Central memory CD8-positive, alpha-beta T cell (primary cell): ENCODE measurements at regions not wholly inside any gene's neighbourhood (a gene's known extent, or its start where the extent isn't known, plus 50 kb on each side); places are given as distances from the start of the nearest gene placed in this dataset.

Experiments used
- ATAC-seq: fragments of 150-1000 bp; cut with Tn5 transposase; replicated peaks from 2 replicates; pipeline ENCODE4 v1.10.0; 2022; ENCODE audit warnings: mild to moderate bottlenecking, moderate FRiP score, moderate number of reproducible peaks; ENCODE audit not compliant: poor library complexity, severe bottlenecking; ENCODE audit errors: extremely low read depth
- DNase-seq, 2 donors: peaks; one replicate each; pipeline ENCODE4 v3.0.0; 2021; ENCODE audit warnings: low spot score in 2 of 2
- H3K27ac Mint-ChIP-seq: one replicate; pipeline ENCODE4 v1.8.0; 2022; ENCODE audit warnings: low read depth, mild to moderate bottlenecking, moderate library complexity, mixed read lengths
- H3K27me3 Mint-ChIP-seq: one replicate; pipeline ENCODE4 v1.8.0; 2022; ENCODE audit warnings: mixed read lengths
- H3K36me3 Mint-ChIP-seq: one replicate; pipeline ENCODE4 v1.8.0; 2022; ENCODE audit warnings: mild to moderate bottlenecking, moderate library complexity, mixed read lengths; ENCODE audit not compliant: insufficient read depth
- H3K4me1 Mint-ChIP-seq: one replicate; pipeline ENCODE4 v1.8.0; 2022; ENCODE audit warnings: mixed read lengths
- H3K4me3 Mint-ChIP-seq: one replicate; pipeline ENCODE4 v1.8.0; 2022; ENCODE audit warnings: mild to moderate bottlenecking, moderate library complexity, mixed read lengths
- H3K9me3 Mint-ChIP-seq: one replicate; pipeline ENCODE4 v1.8.0; 2022; ENCODE audit warnings: mixed read lengths

- ATAC-seq (no peak), DNase-seq (no peak)
- no peak overlapping the region for H3K27ac Mint-ChIP-seq
Observed at GRCh38 chr12:67019070-67019469, 250.1 kb upstream of the CAND1 start.

GRCh38 chr12:67025543-67026114 is 243.5 kb upstream of the CAND1 start:
- no peak for DNase-seq
- no peak overlapping the region for H3K4me3 Mint-ChIP-seq
- no peak overlapping the region for H3K27ac Mint-ChIP-seq
- no peak for ATAC-seq
- peaks cover 2% of the 10 kb centered on the region for H3K36me3 Mint-ChIP-seq
- no peaks in the 10 kb centered on the region for H3K9me3 Mint-ChIP-seq
- H3K27me3 Mint-ChIP-seq = peaks cover 44% of the 10 kb centered on the region
- H3K4me1 Mint-ChIP-seq = no peaks in the 10 kb centered on the region

More at GRCh38 chr12:67019070-67019469, 250.1 kb upstream of the CAND1 start:
- no peaks in the 10 kb centered on the region for H3K4me1 Mint-ChIP-seq
- H3K9me3 Mint-ChIP-seq = no peaks in the 10 kb centered on the region
- no peak overlapping the region for H3K4me3 Mint-ChIP-seq
- peaks cover 50% of the 10 kb centered on the region for H3K27me3 Mint-ChIP-seq
- H3K36me3 Mint-ChIP-seq = peaks cover 2% of the 10 kb centered on the region

GRCh38 chr12:67026487-67027246 is 242.5 kb upstream of the CAND1 start:
- peaks cover 46% of the 10 kb centered on the region for H3K27me3 Mint-ChIP-seq
- H3K9me3 Mint-ChIP-seq = no peaks in the 10 kb centered on the region
- H3K36me3 Mint-ChIP-seq = peaks cover 2% of the 10 kb centered on the region
- no peak overlapping the region for H3K27ac Mint-ChIP-seq
- H3K4me1 Mint-ChIP-seq = no peaks in the 10 kb centered on the region
- ATAC-seq = no peak
- DNase-seq = no peak
- H3K4me3 Mint-ChIP-seq = no peak overlapping the region

GRCh38 chr12:67028529-67028928 is 240.6 kb upstream of the CAND1 start:
- ATAC-seq = no peak
- Mint-ChIP-seq H3K4me3 (no peak overlapping the region), H3K9me3 (no peaks in the 10 kb centered on the region), H3K27ac (no peak overlapping the region), H3K27me3 (peaks cover 51% of the 10 kb centered on the region), H3K4me1 (no peaks in the 10 kb centered on the region), H3K36me3 (peaks cover 2% of the 10 kb centered on the region)
- DNase-seq = no peak

GRCh38 chr12:67034110-67034879 is 234.9 kb upstream of the CAND1 start:
- H3K9me3 Mint-ChIP-seq = no peaks in the 10 kb centered on the region
- DNase-seq = no peak
- ATAC-seq = no peak
- no peak overlapping the region for H3K27ac Mint-ChIP-seq
- peaks cover 21% of the 10 kb centered on the region for H3K27me3 Mint-ChIP-seq
- H3K4me3 Mint-ChIP-seq = no peak overlapping the region
- H3K36me3 Mint-ChIP-seq = no peaks in the 10 kb centered on the region
- no peaks in the 10 kb centered on the region for H3K4me1 Mint-ChIP-seq

- Mint-ChIP-seq H3K4me1 (no peaks in the 10 kb centered on the region), H3K27ac (no peak overlapping the region), H3K36me3 (no peaks in the 10 kb centered on the region), H3K27me3 (peaks cover 21% of the 10 kb centered on the region), H3K9me3 (no peaks in the 10 kb centered on the region), H3K4me3 (no peak overlapping the region)
- ATAC-seq (no peak), DNase-seq (no peak)
Observed at GRCh38 chr12:67035121-67035520, 234.0 kb upstream of the CAND1 start.

- no peaks in the 10 kb centered on the region for H3K36me3 Mint-ChIP-seq
- H3K27ac Mint-ChIP-seq = no peak overlapping the region
- H3K4me1 Mint-ChIP-seq = no peaks in the 10 kb centered on the region
- DNase-seq (no peak), ATAC-seq (no peak)
- peaks cover 19% of the 10 kb centered on the region for H3K27me3 Mint-ChIP-seq
- no peaks in the 10 kb centered on the region for H3K9me3 Mint-ChIP-seq
- no peak overlapping the region for H3K4me3 Mint-ChIP-seq
Observed at GRCh38 chr12:67038486-67038885, 230.7 kb upstream of the CAND1 start.

GRCh38 chr12:67039995-67040860 is 228.9 kb upstream of the CAND1 start:
- no peak for DNase-seq
- Mint-ChIP-seq H3K27ac (no peak overlapping the region), H3K36me3 (no peaks in the 10 kb centered on the region), H3K4me3 (no peak overlapping the region), H3K9me3 (no peaks in the 10 kb centered on the region), H3K4me1 (no peaks in the 10 kb centered on the region), H3K27me3 (peaks cover 32% of the 10 kb centered on the region)
- ATAC-seq = no peak

GRCh38 chr12:67040861-67041137 is 228.4 kb upstream of the CAND1 start:
- DNase-seq = no peak
- ATAC-seq = no peak
- no peak overlapping the region for H3K4me3 Mint-ChIP-seq
- H3K4me1 Mint-ChIP-seq = no peaks in the 10 kb centered on the region
- peaks cover 38% of the 10 kb centered on the region for H3K27me3 Mint-ChIP-seq
- H3K9me3 Mint-ChIP-seq = no peaks in the 10 kb centered on the region
- H3K36me3 Mint-ChIP-seq = no peaks in the 10 kb centered on the region
- H3K27ac Mint-ChIP-seq = no peak overlapping the region

- H3K4me3 Mint-ChIP-seq = no peak overlapping the region
- no peak overlapping the region for H3K27ac Mint-ChIP-seq
- ATAC-seq (no peak), DNase-seq (no peak)
- no peaks in the 10 kb centered on the region for H3K9me3 Mint-ChIP-seq
- peaks cover 35% of the 10 kb centered on the region for H3K27me3 Mint-ChIP-seq
- H3K4me1 Mint-ChIP-seq = no peaks in the 10 kb centered on the region
- H3K36me3 Mint-ChIP-seq = no peaks in the 10 kb centered on the region
Observed at GRCh38 chr12:67042697-67043131, 226.4 kb upstream of the CAND1 start.

GRCh38 chr12:67043771-67044170 is 225.4 kb upstream of the CAND1 start:
- Mint-ChIP-seq H3K27me3 (peaks cover 46% of the 10 kb centered on the region), H3K4me3 (no peak overlapping the region), H3K9me3 (no peaks in the 10 kb centered on the region), H3K27ac (no peak overlapping the region), H3K4me1 (no peaks in the 10 kb centered on the region), H3K36me3 (no peaks in the 10 kb centered on the region)
- no peak for DNase-seq
- no peak for ATAC-seq

GRCh38 chr12:67045650-67046049 is 223.5 kb upstream of the CAND1 start:
- Mint-ChIP-seq H3K36me3 (no peaks in the 10 kb centered on the region), H3K27ac (no peak overlapping the region), H3K4me3 (no peak overlapping the region), H3K4me1 (no peaks in the 10 kb centered on the region), H3K9me3 (no peaks in the 10 kb centered on the region), H3K27me3 (peaks cover 61% of the 10 kb centered on the region)
- DNase-seq (no peak), ATAC-seq (no peak)
